ENCODE measurements at regions not wholly inside any gene's neighbourhood (a gene's known extent, or its start where the extent isn't known, plus 50 kb on each side); places are given as distances from the start of the nearest gene placed in this dataset.
"Not testable (repeated sequence)": the region's sequence is repeated elsewhere in the genome, so short reads cannot be mapped to it uniquely, and the experiment has no call there.

- no peak for DNase-seq (ENCODE audit: low read depth)
- H3K4me3 ChIP-seq (ENCODE audit: low read depth, low read length): no peak overlapping the region
- TF ChIP-seq CTCF (conservative IDR thresholded peaks at IDR 0.05; ENCODE audit: low read depth, low read length): no peak
These were observed 107.5 kb upstream of the AMOT start for GRCh38 chrX:112947981-112948615.

DNA sequence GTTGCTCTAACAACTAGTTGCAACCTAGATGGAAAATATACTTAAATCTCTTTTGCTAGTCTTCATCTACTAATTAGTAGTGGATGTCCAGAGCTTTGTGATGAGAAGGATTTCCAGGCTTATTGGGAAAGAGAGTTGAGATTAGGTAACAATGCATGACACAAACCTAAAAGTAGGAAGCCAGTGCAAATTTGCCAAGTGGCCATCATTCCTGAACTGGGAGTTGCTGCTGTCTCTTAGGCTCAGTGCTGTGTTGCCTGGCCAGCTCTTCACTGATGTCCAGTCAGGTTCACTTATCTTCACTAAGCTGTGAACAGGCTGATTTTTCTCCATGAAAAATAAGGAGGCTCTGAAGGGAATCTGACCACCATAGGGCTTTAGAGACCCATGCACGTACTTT, 105.6 kb upstream of the AMOT start:
- H3K4me3 ChIP-seq (ENCODE audit: low read depth, low read length): no peak overlapping the region
- DNase-seq (ENCODE audit: low read depth): no peak
- TF ChIP-seq CTCF (conservative IDR thresholded peaks at IDR 0.05; ENCODE audit: low read depth, low read length): no peak

- no peak overlapping the region for H3K4me3 ChIP-seq (ENCODE audit: low read depth, low read length)
- DNase-seq (ENCODE audit: low read depth): no peak
- TF ChIP-seq CTCF (conservative IDR thresholded peaks at IDR 0.05; ENCODE audit: low read depth, low read length): no peak
These were observed 105.2 kb upstream of the AMOT start for GRCh38 chrX:112945826-112946225.

- no peak for DNase-seq (ENCODE audit: low read depth)
- H3K4me3 ChIP-seq (ENCODE audit: low read depth, low read length): no peak overlapping the region
- TF ChIP-seq CTCF (conservative IDR thresholded peaks at IDR 0.05; ENCODE audit: low read depth, low read length): peak; percentile 12
These were observed 100.7 kb upstream of the AMOT start for GRCh38 chrX:112941209-112941837.

GRCh38 chrX:112935029-112935428, 94.4 kb upstream of the AMOT start:
- no peak for TF ChIP-seq CTCF (conservative IDR thresholded peaks at IDR 0.05; ENCODE audit: low read depth, low read length)
- DNase-seq (ENCODE audit: low read depth): no peak
- H3K4me3 ChIP-seq (ENCODE audit: low read depth, low read length): no peak overlapping the region

DNA sequence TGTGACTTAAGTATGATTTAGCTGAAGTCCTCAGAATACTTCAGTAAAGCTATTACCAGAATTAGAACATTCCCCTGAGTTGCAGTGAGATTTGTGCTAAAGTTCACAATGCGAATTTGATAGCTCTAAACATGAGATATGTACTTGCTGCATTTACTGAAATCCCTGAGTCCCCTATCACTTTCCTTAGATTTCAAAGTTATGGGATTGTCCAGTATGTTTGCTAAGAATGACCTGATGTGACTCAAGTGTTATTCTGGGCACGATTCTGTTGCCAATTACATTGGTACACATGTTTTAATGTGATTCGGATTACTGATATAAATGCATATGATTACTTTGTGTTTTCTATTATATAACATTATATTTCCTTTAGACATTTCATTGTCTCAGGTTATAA, 91.3 kb upstream of the AMOT start:
- no peak for TF ChIP-seq CTCF (conservative IDR thresholded peaks at IDR 0.05; ENCODE audit: low read depth, low read length)
- DNase-seq (ENCODE audit: low read depth): no peak
- no peak overlapping the region for H3K4me3 ChIP-seq (ENCODE audit: low read depth, low read length)

DNA sequence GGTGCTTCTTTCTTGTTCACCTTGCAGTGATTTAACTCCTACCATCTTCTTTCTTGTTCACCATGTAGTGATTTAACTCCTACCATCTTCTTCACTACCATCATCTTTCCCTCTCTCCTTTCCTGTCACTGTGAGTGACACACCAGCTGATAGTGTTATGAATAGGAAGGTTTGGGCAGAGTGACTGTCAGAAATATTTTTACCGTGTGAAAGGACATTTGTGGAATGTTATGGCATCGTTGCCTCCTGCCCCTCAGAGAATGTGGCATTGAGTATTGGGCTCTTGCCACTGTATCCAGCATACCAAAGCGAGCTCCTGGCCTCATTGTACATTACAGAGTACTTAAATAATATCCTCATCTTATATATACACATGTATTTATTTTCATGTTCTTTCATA, 90.8 kb upstream of the AMOT start:
- TF ChIP-seq CTCF (conservative IDR thresholded peaks at IDR 0.05; ENCODE audit: low read depth, low read length): no peak
- H3K4me3 ChIP-seq (ENCODE audit: low read depth, low read length): no peak overlapping the region
- no peak for DNase-seq (ENCODE audit: low read depth)

DNA sequence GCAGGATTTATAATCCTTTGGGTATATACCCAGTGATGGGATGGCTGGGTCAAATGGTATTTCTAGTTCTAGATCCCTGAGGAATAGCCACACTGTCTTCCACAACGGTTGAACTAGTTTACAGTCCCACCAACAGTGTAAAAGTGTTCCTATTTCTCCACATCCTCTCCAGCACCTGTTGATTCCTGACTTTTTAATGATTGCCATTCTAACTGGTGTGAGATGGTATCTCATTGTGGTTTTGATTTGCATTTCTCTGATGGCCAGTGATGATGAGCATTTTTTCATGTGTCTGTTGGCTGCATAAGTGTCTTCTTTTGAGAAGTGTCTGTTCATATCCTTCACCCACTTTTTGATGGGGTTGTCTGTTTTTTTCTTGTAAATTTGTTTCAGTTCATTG, 82.8 kb upstream of the AMOT start:
- DNase-seq (ENCODE audit: low read depth); H3K4me3 ChIP-seq (ENCODE audit: low read depth, low read length): not testable (repeated sequence)
